Sigmoid colon (tissue), 4 donors: ENCODE measurements at regions not wholly inside any gene's neighbourhood (a gene's known extent, or its start where the extent isn't known, plus 50 kb on each side); places are given as distances from the start of the nearest gene placed in this dataset.

Experiments used
- CTCF ChIP-seq, 4 experiments: fragments of 450-650 bp in 3 of 4; fragments of 200-600 bp in 1 of 4; IDR thresholded peaks; one replicate each; pipeline ENCODE4 v1.5.1; 2016 to 2019; ENCODE audit warnings: antibody characterized with exemption in 4 of 4, mild to moderate bottlenecking in 3 of 4, moderate library complexity in 2 of 4
- EP300 ChIP-seq, 4 donors: sonication (generic); formaldehyde crosslinking; IDR thresholded peaks; one replicate each; pipeline ENCODE4 v1.6.1; 2017; ENCODE audit warnings: antibody characterized with exemption in 4 of 4

GRCh38 chr17:51422634-51423033 lies 162.3 kb downstream of the UTP18 start:
- TF ChIP-seq CTCF (IDR thresholded peaks at IDR 0.05) (no peak), EP300 (IDR thresholded peaks at IDR 0.05) (no peak)
